Body of pancreas (tissue), 4 donors: ENCODE measurements at regions not wholly inside any gene's neighbourhood (a gene's known extent, or its start where the extent isn't known, plus 50 kb on each side); places are given as distances from the start of the nearest gene placed in this dataset.

Experiments
- ATAC-seq: fragments of 150-250 bp; one replicate; pipeline ENCODE4 v1.9.1; 2016
- DNase-seq, 4 donors: peaks; one replicate each; pipeline ENCODE4 v3.0.0-alpha.2; 2019
- H3K27ac ChIP-seq, 4 donors: fragments of 200-600 bp; sonication (generic); 1 replicate in 3 of 4; 2 replicates in 1 of 4; pipeline versions ENCODE4 v1.5.1 to v1.6.1; 2016 to 2019; ENCODE audit warnings: mild to moderate bottlenecking in 1 of 4, mixed read lengths in 1 of 4, moderate library complexity in 1 of 4
- H3K27me3 ChIP-seq, 2 donors: fragments of 200-600 bp; sonication (generic); one replicate each; pipeline ENCODE4 v1.6.0; 2016; ENCODE audit warnings: mild to moderate bottlenecking in 1 of 2
- H3K36me3 ChIP-seq, 2 donors: fragments of 200-600 bp; sonication (generic); replicated peaks in 1 of 2; 2 replicates each; pipeline ENCODE4 v1.5.1; 2016; ENCODE audit warnings: low read depth in 2 of 2; ENCODE audit not compliant: insufficient read depth in 1 of 2
- H3K4me1 ChIP-seq: fragments of 200-600 bp; sonication (generic); one replicate; pipeline ENCODE4 v1.6.0; 2016
- H3K4me3 ChIP-seq, 2 donors: fragments of 200-600 bp; sonication (generic); 1 replicate in 1 of 2; 2 replicates in 1 of 2; pipeline ENCODE4 v1.5.1; 2016 to 2019
- H3K9me3 ChIP-seq, 3 donors: fragments of 200-600 bp; sonication (generic); 1 replicate in 2 of 3; 2 replicates in 1 of 3; pipeline ENCODE4 v1.5.1; 2016
- POLR2A ChIP-seq, 3 donors: fragments of 450-650 bp; IDR thresholded peaks; one replicate each; pipeline ENCODE4 v1.6.1; 2016; ENCODE audit warnings: antibody characterized with exemption in 3 of 3, mild to moderate bottlenecking in 2 of 3
- WGBS, 2 donors: methylation state at CpG; one replicate each; pipeline ENCODE4 v1.1.5; 2017; 5-methylcytosine and 5-hydroxymethylcytosine counted together
- intact Hi-C: fragments of 100-400 bp; cut with DNase I; formaldehyde crosslinking; loops from one replicate; pipeline ENCODE4 v1.15.1; 2023
- TF ChIP-seq, protein P1 (sequence below), 7 experiments: fragments of 450-650 bp in 4 of 7; fragments of 200-600 bp in 3 of 7; sonication (generic) in 3 of 7; IDR thresholded peaks; one replicate each; pipeline ENCODE4 v1.5.1; 2016 to 2019; ENCODE audit warnings: antibody characterized with exemption in 7 of 7

DNA sequence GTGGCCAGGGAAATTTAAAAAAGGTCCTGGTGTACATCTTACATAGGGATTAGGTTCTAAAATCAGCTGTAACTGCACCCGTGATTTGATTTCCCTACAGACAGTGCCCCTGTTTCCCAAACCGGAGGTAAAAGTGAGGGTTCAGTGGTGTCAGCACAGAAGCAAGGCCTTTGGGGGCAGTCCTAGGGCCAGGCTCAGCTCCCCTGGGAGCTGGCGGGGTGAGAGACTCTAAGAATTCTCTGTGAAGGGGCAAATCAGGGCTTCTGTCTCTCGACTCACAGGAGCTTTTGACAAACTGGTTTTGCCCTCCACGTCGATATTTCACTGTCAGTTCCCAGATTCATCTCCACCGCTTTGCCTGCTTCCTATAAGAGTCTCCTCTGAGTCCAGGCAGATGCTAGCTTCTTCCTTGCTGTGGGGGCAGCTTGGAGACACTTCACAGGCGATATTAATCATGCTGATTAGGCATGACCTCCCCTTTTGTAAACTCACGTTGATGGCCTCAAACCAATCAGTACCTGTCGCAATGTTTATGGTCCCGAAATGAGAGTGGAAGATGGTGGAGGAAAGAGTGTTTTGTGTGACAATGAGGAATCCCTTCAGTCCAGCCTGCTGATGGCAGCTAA, 234.2 kb upstream of the TOX3 start:
- Histone ChIP-seq H3K4me1 (no peaks in the 10 kb centered on the region), H3K27me3 (no peaks in the 10 kb centered on the region), H3K36me3 (no peaks in the 10 kb centered on the region), H3K4me3 (no peak overlapping the region), H3K27ac (no peak overlapping the region), H3K9me3 (no peaks in the 10 kb centered on the region)
- intact Hi-C loops, result no loop called here
- DNase-seq, result no peak
- WGBS, 2 donors, result 66 to 72% methylated on average over 11 of the region's 11 CpGs
- ATAC-seq, result no peak
- TF ChIP-seq, protein P1, sequence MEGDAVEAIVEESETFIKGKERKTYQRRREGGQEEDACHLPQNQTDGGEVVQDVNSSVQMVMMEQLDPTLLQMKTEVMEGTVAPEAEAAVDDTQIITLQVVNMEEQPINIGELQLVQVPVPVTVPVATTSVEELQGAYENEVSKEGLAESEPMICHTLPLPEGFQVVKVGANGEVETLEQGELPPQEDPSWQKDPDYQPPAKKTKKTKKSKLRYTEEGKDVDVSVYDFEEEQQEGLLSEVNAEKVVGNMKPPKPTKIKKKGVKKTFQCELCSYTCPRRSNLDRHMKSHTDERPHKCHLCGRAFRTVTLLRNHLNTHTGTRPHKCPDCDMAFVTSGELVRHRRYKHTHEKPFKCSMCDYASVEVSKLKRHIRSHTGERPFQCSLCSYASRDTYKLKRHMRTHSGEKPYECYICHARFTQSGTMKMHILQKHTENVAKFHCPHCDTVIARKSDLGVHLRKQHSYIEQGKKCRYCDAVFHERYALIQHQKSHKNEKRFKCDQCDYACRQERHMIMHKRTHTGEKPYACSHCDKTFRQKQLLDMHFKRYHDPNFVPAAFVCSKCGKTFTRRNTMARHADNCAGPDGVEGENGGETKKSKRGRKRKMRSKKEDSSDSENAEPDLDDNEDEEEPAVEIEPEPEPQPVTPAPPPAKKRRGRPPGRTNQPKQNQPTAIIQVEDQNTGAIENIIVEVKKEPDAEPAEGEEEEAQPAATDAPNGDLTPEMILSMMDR (IDR thresholded peaks at IDR 0.05), result no peak
- no peak for TF ChIP-seq POLR2A (IDR thresholded peaks at IDR 0.05)

DNA sequence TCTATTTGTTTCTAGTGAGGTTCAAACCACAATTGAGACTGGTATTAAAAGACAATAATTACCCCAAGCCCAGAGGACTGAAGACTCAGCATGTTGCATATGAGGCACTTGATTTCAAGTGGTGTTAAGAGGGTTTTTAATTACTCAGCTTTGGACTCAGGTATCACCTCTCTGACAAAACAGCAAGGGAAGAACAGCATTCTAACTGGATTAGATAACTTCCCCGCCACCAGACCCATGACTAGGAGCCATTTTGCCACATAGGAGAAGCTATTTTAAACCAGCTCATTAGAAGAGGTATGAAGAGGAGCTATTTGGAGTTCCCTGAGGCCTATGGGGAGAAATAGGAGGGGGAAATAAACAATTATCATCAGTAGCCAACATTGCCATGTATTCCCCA, 226.1 kb upstream of the TOX3 start:
- H3K27me3 ChIP-seq, result no peaks in the 10 kb centered on the region
- H3K4me1 ChIP-seq, result no peaks in the 10 kb centered on the region
- no peaks in the 10 kb centered on the region for H3K36me3 ChIP-seq
- intact Hi-C loops, result no loop called here
- H3K27ac ChIP-seq, result no peak overlapping the region
- WGBS, 2 donors, result 73 to 100% methylated on average over 1 of the region's 1 CpG
- no peak for TF ChIP-seq POLR2A (IDR thresholded peaks at IDR 0.05)
- TF ChIP-seq, protein P1 (IDR thresholded peaks at IDR 0.05), result no peak
- ATAC-seq (no peak), DNase-seq (no peak)
- no peak overlapping the region for H3K4me3 ChIP-seq
- no peaks in the 10 kb centered on the region for H3K9me3 ChIP-seq

DNA sequence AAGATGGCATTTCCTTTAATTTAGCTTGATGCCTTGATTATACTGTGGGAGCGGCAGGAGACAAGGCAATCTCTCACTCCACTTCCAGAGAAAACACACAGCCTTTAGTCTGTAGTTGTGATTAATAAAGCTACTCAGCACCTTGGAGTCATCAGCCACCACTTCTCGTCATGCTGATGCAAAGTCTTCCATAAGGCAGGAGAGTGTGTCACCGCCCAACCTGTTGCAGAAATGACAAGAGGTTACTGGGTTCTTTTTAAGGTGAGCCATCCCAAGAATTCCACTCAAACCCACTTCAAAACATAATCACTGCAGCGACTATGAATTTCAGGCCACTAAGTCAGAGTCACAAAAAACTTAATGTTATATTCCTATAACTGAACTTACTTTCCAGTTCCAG, 223.9 kb upstream of the TOX3 start:
- ATAC-seq, result no peak
- H3K36me3 ChIP-seq, result no peaks in the 10 kb centered on the region
- no peak for DNase-seq
- no peak overlapping the region for H3K27ac ChIP-seq
- TF ChIP-seq, protein P1 (IDR thresholded peaks at IDR 0.05), result no peak
- no peak for TF ChIP-seq POLR2A (IDR thresholded peaks at IDR 0.05)
- no peaks in the 10 kb centered on the region for H3K4me1 ChIP-seq
- no peak overlapping the region for H3K4me3 ChIP-seq
- intact Hi-C loops, result no loop called here
- H3K9me3 ChIP-seq, result no peaks in the 10 kb centered on the region
- WGBS, 2 donors, result 75 to 91% methylated on average over 4 of the region's 4 CpGs
- no peaks in the 10 kb centered on the region for H3K27me3 ChIP-seq

DNA sequence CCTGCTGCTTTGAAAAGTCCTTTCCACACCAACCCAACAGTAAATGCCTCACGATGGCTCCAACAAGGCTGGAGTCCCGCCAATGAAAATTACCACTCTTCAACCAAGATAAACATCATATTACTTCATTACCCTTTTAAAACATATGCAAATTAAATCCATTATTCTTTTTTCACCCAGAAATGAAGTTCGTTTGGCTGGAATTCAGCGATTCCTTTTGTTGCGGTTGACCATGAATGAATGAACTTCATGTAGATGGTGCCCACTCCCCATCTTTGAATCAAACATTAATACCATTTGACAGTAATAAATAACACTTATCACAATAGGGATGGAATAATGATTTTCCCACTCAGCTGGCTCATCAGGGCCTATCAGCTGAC, 211.5 kb upstream of the TOX3 start:
- ATAC-seq, result no peak
- Histone ChIP-seq H3K4me1 (no peaks in the 10 kb centered on the region), H3K4me3 (no peak overlapping the region), H3K27ac (no peak overlapping the region), H3K9me3 (no peaks in the 10 kb centered on the region), H3K27me3 (no peaks in the 10 kb centered on the region), H3K36me3 (no peaks in the 10 kb centered on the region)
- intact Hi-C loops, result no loop called here
- TF ChIP-seq POLR2A (IDR thresholded peaks at IDR 0.05), result no peak
- TF ChIP-seq, protein P1 (IDR thresholded peaks at IDR 0.05), result no peak
- 95 to 97% methylated on average over 5 of the region's 5 CpGs for WGBS, 2 donors
- DNase-seq, result no peak

DNA sequence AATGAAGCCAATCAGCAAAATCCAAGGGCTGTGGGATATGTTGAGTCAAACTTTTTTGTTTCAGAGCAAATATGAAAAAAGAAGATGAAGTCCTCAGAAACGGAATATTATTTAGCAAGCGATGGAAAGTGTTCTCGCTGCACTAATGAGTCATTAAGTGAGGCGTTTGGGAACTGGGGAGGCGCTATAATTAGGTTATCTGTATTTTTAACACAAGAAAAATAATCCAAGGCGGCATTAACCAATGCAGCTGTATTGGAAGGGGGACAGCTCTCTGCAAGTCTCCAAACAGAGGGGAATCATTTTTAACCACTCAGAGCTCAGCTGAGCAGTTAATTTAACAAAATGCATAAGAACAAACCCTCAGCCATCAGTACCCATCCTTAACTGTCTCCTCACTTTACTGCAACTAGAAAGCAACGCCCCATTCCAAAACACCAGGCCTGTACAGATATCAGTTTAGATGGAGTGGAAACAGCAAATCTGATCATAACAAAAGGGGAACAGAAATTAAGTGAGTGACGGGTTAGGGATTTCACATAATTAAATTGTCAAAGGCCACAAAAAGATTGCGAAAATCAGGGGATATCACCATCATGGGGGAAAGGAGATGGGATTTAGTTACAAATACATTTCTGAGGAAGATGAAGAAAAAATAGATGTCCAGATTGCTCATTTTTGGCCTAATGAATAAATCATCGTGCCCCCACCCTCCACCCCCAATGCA, 211.0 kb upstream of the TOX3 start:
- Histone ChIP-seq H3K27me3 (no peaks in the 10 kb centered on the region), H3K4me3 (no peak overlapping the region), H3K36me3 (no peaks in the 10 kb centered on the region), H3K4me1 (no peaks in the 10 kb centered on the region), H3K27ac (no peak overlapping the region), H3K9me3 (no peaks in the 10 kb centered on the region)
- WGBS, 2 donors, result 81 to 90% methylated on average over 10 of the region's 10 CpGs
- ATAC-seq (no peak), DNase-seq (no peak)
- intact Hi-C loops, result no loop called here
- TF ChIP-seq, protein P1 (IDR thresholded peaks at IDR 0.05), result no peak
- TF ChIP-seq POLR2A (IDR thresholded peaks at IDR 0.05), result no peak
